Transverse colon (tissue), 4 donors: ENCODE measurements at regions not wholly inside any gene's neighbourhood (a gene's known extent, or its start where the extent isn't known, plus 50 kb on each side); places are given as distances from the start of the nearest gene placed in this dataset.

ENCODE experiments used
- DNase-seq: peaks from one replicate; pipeline ENCODE4 v3.0.0-alpha.2; 2019
- H3K27ac ChIP-seq, 4 donors: fragments of 200-600 bp; sonication (generic); 2 replicates each; pipeline ENCODE4 v1.5.1; 2016 to 2018; ENCODE audit warnings: inconsistent platforms in 4 of 4
- H3K27me3 ChIP-seq: fragments of 200-600 bp; sonication (generic); 2 replicates; pipeline ENCODE4 v1.5.1; 2017; ENCODE audit warnings: inconsistent platforms
- H3K36me3 ChIP-seq, 4 donors: fragments of 200-600 bp; sonication (generic); 2 replicates each; pipeline ENCODE4 v1.5.1; 2017 to 2019; ENCODE audit warnings: inconsistent platforms in 4 of 4
- H3K4me1 ChIP-seq, 4 donors: fragments of 200-600 bp; sonication (generic); 2 replicates each; pipeline ENCODE4 v1.5.1; 2017 to 2020; ENCODE audit warnings: inconsistent platforms in 4 of 4
- H3K4me3 ChIP-seq, 4 donors: fragments of 200-600 bp; sonication (generic); 1 replicate in 1 of 4; 2 replicates in 3 of 4; pipeline versions ENCODE4 v1.5.1 to v1.6.1; 2017 to 2019; ENCODE audit warnings: inconsistent platforms in 4 of 4
- H3K9me3 ChIP-seq, 2 donors: fragments of 200-600 bp; sonication (generic); 2 replicates each; pipeline ENCODE4 v1.5.1; 2017 to 2019; ENCODE audit warnings: inconsistent platforms in 2 of 2
- CTCF ChIP-seq, 5 experiments: fragments of 200-600 bp in 3 of 5; fragments of 450-650 bp in 2 of 5; sonication (generic) in 3 of 5; IDR thresholded peaks; 1 replicate in 2 of 5; 2 replicates in 3 of 5; pipeline ENCODE4 v1.5.1; 2016 to 2017; ENCODE audit warnings: antibody characterized with exemption in 5 of 5, inconsistent platforms in 3 of 5, mild to moderate bottlenecking in 2 of 5, moderate library complexity in 1 of 5
- EP300 ChIP-seq: sonication (generic); formaldehyde crosslinking; IDR thresholded peaks from one replicate; pipeline ENCODE4 v1.6.1; 2017; ENCODE audit warnings: antibody characterized with exemption, low read depth
- POLR2A ChIP-seq: fragments of 450-650 bp; IDR thresholded peaks from one replicate; pipeline ENCODE4 v1.6.1; 2016; ENCODE audit warnings: antibody characterized with exemption, mild to moderate bottlenecking, moderate library complexity
- POLR2AphosphoS5 ChIP-seq, 3 donors: sonication (generic); formaldehyde crosslinking; IDR thresholded peaks; one replicate each; pipeline ENCODE4 v1.6.1; 2016; ENCODE audit warnings: antibody characterized with exemption in 3 of 3
- WGBS, 2 donors: methylation state at CpG; one replicate each; pipeline ENCODE4 v1.1.5; 2018; ENCODE audit warnings: low coverage in 1 of 2; 5-methylcytosine and 5-hydroxymethylcytosine counted together
- in situ Hi-C, 4 donors: fragments of 200-750 bp; cut with MboI; loops; one replicate each; pipeline versions ENCODE4 v1.15.0 to v1.15.1; 2017; ENCODE audit warnings: low sequenced_read_pairs in 3 of 4, low pct_ligation_motif_present in 1 of 4, low pct_unique_long_range_greater_than_20kb in 1 of 4
- intact Hi-C: fragments of 100-400 bp; cut with DNase I; formaldehyde crosslinking; loops from one replicate; pipeline ENCODE4 v1.15.1; 2023; ENCODE audit warnings: low total_unique reads

GRCh38 chr10:36872702-36873393, 252.6 kb upstream of the ANKRD30A start:
- Histone ChIP-seq H3K9me3 (no peaks in the 10 kb centered on the region), H3K36me3 (no peaks in the 10 kb centered on the region), H3K27ac (no peak overlapping the region), H3K4me3 (no peak overlapping the region), H3K27me3 (no peaks in the 10 kb centered on the region), H3K4me1 (no peaks in the 10 kb centered on the region)
- TF ChIP-seq EP300 (no peak), POLR2A (no peak), CTCF (IDR thresholded peaks at IDR 0.05) (no peak), POLR2AphosphoS5 (IDR thresholded peaks at IDR 0.05) (no peak)
- WGBS, 2 donors, result 65 to 69% methylated on average over 6 of the region's 6 CpGs
- intact Hi-C loops, result no loop called here
- DNase-seq, result no peak
- in situ Hi-C loops, result no loop called here

DNA sequence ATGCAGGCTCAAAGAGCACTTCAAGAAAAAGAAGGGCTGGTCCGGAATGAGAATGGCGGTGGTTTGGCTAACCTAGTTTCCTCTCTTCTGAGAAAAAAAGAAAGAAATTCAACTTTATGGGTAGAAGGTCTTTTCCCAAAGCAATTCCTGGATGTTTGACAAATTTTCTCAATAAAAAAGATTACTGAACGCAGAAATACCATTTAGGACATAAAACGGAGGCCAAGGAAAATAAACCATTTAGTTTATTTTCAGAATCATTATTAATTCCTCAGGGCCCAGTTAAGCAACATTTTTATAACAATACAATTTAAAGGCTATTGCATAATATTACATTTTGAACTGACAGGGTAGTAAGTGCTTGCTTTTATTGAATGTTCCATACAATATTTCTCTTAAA, 284.6 kb upstream of the ANKRD30A start:
- DNase-seq, result no peak

GRCh38 chr10:36837416-36837815, 288.0 kb upstream of the ANKRD30A start:
- DNase-seq, result no peak
- TF ChIP-seq CTCF (IDR thresholded peaks at IDR 0.05) (no peak), POLR2A (no peak), POLR2AphosphoS5 (IDR thresholded peaks at IDR 0.05) (no peak), EP300 (no peak)
- Histone ChIP-seq H3K4me3 (no peak overlapping the region), H3K27me3 (no peaks in the 10 kb centered on the region), H3K4me1 (no peaks in the 10 kb centered on the region), H3K27ac (no peak overlapping the region), H3K9me3 (no peaks in the 10 kb centered on the region), H3K36me3 (no peaks in the 10 kb centered on the region)
- in situ Hi-C loops (no loop called here), intact Hi-C loops (no loop called here)

More for the DNA sequence above, 284.6 kb upstream of the ANKRD30A start:
- Histone ChIP-seq H3K27me3 (no peaks in the 10 kb centered on the region), H3K27ac (no peak overlapping the region), H3K4me1 (no peaks in the 10 kb centered on the region), H3K36me3 (no peaks in the 10 kb centered on the region), H3K4me3 (no peak overlapping the region), H3K9me3 (no peaks in the 10 kb centered on the region)
- 66 to 76% methylated on average over 2 to 4 of the region's 4 CpGs for WGBS, 2 donors
- in situ Hi-C loops (no loop called here), intact Hi-C loops (no loop called here)
- TF ChIP-seq CTCF (IDR thresholded peaks at IDR 0.05) (no peak), POLR2A (no peak), POLR2AphosphoS5 (IDR thresholded peaks at IDR 0.05) (no peak), EP300 (no peak)

GRCh38 chr10:36819781-36820180, 305.6 kb upstream of the ANKRD30A start:
- H3K27me3 ChIP-seq, result no peaks in the 10 kb centered on the region
- no peaks in the 10 kb centered on the region for H3K36me3 ChIP-seq
- H3K4me1 ChIP-seq, result no peaks in the 10 kb centered on the region
- no peaks in the 10 kb centered on the region for H3K9me3 ChIP-seq
- no peak for DNase-seq
- TF ChIP-seq POLR2AphosphoS5 (IDR thresholded peaks at IDR 0.05) (no peak), POLR2A (no peak), CTCF (IDR thresholded peaks at IDR 0.05) (no peak), EP300 (no peak)
- no peak overlapping the region for H3K4me3 ChIP-seq
- in situ Hi-C loops, result no loop called here
- WGBS, 2 donors, result 90% methylated on average over 12 of the region's 20 CpGs; no CpG with 5 or more reads in 1 of the 2 donors
- intact Hi-C loops, result no loop called here
- H3K27ac ChIP-seq, result no peak overlapping the region
